HL-60/S4 treated with retinoic acid at 250 ng/mL for 4 days and 3 days (cell line): ENCODE measurements at regions not wholly inside any gene's neighbourhood (a gene's known extent, or its start where the extent isn't known, plus 50 kb on each side); places are given as distances from the start of the nearest gene placed in this dataset.
"Not testable (repeated sequence)": the region's sequence is repeated elsewhere in the genome, so short reads cannot be mapped to it uniquely, and the experiment has no call there.

Source experiments
- in situ Hi-C: fragments of 300-500 bp; cut with MboI; formaldehyde crosslinking; loops from 2 replicates; pipeline ENCODE4 v1.7.0; 2022; ENCODE audit warnings: low sequenced_read_pairs

GRCh38 chr6:56752009-56752408 is 109.3 kb upstream of the DST start:
- in situ Hi-C loops, result no loop called here

- in situ Hi-C loops, result no loop called here
These were observed 108.9 kb upstream of the DST start for GRCh38 chr6:56751604-56752003.

- in situ Hi-C loops, result no loop called here
These were observed 108.0 kb upstream of the DST start for GRCh38 chr6:56750686-56751085.

- in situ Hi-C loops, result no loop called here
These were observed 107.0 kb upstream of the DST start for GRCh38 chr6:56749632-56750151.

GRCh38 chr6:56746767-56747504 is 104.2 kb upstream of the DST start:
- in situ Hi-C loops, result no loop called here

GRCh38 chr6:56745971-56746370 is 103.3 kb upstream of the DST start:
- in situ Hi-C loops, result no loop called here

GRCh38 chr6:56745081-56745480 is 102.4 kb upstream of the DST start:
- in situ Hi-C loops, result no loop called here

- in situ Hi-C loops, result no loop called here
These were observed 101.8 kb upstream of the DST start for GRCh38 chr6:56744528-56744927.

- in situ Hi-C loops, result no loop called here
These were observed 99.6 kb upstream of the DST start for GRCh38 chr6:56742122-56742791.

- in situ Hi-C loops, result no loop called here
These were observed 98.8 kb upstream of the DST start for GRCh38 chr6:56741472-56741871.

GRCh38 chr6:56739836-56740815 is 97.4 kb upstream of the DST start:
- in situ Hi-C loops, result no loop called here

GRCh38 chr6:56736804-56737203 is 94.1 kb upstream of the DST start:
- in situ Hi-C loops, result no loop called here

- in situ Hi-C loops, result no loop called here
These were observed 91.6 kb upstream of the DST start for GRCh38 chr6:56734335-56734734.

- in situ Hi-C loops, result no loop called here
These were observed 90.6 kb upstream of the DST start for GRCh38 chr6:56733211-56733697.

GRCh38 chr6:56732517-56732916 is 89.8 kb upstream of the DST start:
- in situ Hi-C loops, result no loop called here

GRCh38 chr6:56730663-56731529 is 88.2 kb upstream of the DST start:
- in situ Hi-C loops, result no loop called here

GRCh38 chr6:56729719-56730118 is 87.0 kb upstream of the DST start:
- in situ Hi-C loops, result no loop called here

- in situ Hi-C loops, result not testable (repeated sequence)
These were observed 86.5 kb upstream of the DST start for GRCh38 chr6:56729166-56729565.

- in situ Hi-C loops, result no loop called here
These were observed 84.6 kb upstream of the DST start for GRCh38 chr6:56727097-56727850.
